ENCODE measurements at regions not wholly inside any gene's neighbourhood (a gene's known extent, or its start where the extent isn't known, plus 50 kb on each side); places are given as distances from the start of the nearest gene placed in this dataset.

GRCh38 chr2:136361521-136361920, 243.6 kb upstream of the CXCR4 start:
- no peak for DNase-seq (ENCODE audit: low spot score in 2 of 2, unreplicated experiment in 2 of 2)
- no peak for TF ChIP-seq CTCF (IDR thresholded peaks at IDR 0.05; ENCODE audit: unreplicated experiment)
- Mint-ChIP-seq H3K27ac (no peak overlapping the region), H3K27me3 (ENCODE audit: low read depth) (peaks cover 2% of the 10 kb centered on the region), H3K36me3 (no peaks in the 10 kb centered on the region), H3K4me1 (peaks cover under 1% of the 10 kb centered on the region), H3K4me3 (no peak overlapping the region), H3K9me3 (no peaks in the 10 kb centered on the region)

GRCh38 chr2:136360790-136361189, 242.8 kb upstream of the CXCR4 start:
- H3K4me1 Mint-ChIP-seq: peaks cover 3% of the 10 kb centered on the region
- TF ChIP-seq CTCF (IDR thresholded peaks at IDR 0.05; ENCODE audit: unreplicated experiment): no peak
- peaks cover 2% of the 10 kb centered on the region for H3K27me3 Mint-ChIP-seq (ENCODE audit: low read depth)
- DNase-seq (ENCODE audit: low spot score in 2 of 2, unreplicated experiment in 2 of 2): no peak
- H3K27ac Mint-ChIP-seq: no peak overlapping the region
- no peak overlapping the region for H3K4me3 Mint-ChIP-seq
- no peaks in the 10 kb centered on the region for H3K9me3 Mint-ChIP-seq
- H3K36me3 Mint-ChIP-seq: no peaks in the 10 kb centered on the region

- DNase-seq (ENCODE audit: low spot score in 2 of 2, unreplicated experiment in 2 of 2): no peak
- no peak for TF ChIP-seq CTCF (IDR thresholded peaks at IDR 0.05; ENCODE audit: unreplicated experiment)
- H3K27me3 Mint-ChIP-seq (ENCODE audit: low read depth): peaks cover 5% of the 10 kb centered on the region
Measured at GRCh38 chr2:136359121-136359965, 241.4 kb upstream of the CXCR4 start.

GRCh38 chr2:136358576-136358975, 240.6 kb upstream of the CXCR4 start:
- Mint-ChIP-seq H3K9me3 (no peaks in the 10 kb centered on the region), H3K36me3 (no peaks in the 10 kb centered on the region), H3K4me3 (no peak overlapping the region), H3K27ac (no peak overlapping the region), H3K4me1 (peaks cover 3% of the 10 kb centered on the region), H3K27me3 (ENCODE audit: low read depth) (peaks cover 5% of the 10 kb centered on the region)
- TF ChIP-seq CTCF (IDR thresholded peaks at IDR 0.05; ENCODE audit: unreplicated experiment): no peak
- no peak for DNase-seq (ENCODE audit: low spot score in 2 of 2, unreplicated experiment in 2 of 2)

More at GRCh38 chr2:136359121-136359965, 241.4 kb upstream of the CXCR4 start:
- no peaks in the 10 kb centered on the region for H3K9me3 Mint-ChIP-seq
- H3K36me3 Mint-ChIP-seq: no peaks in the 10 kb centered on the region
- H3K4me3 Mint-ChIP-seq: no peak overlapping the region
- H3K4me1 Mint-ChIP-seq: peaks cover 3% of the 10 kb centered on the region
- no peak overlapping the region for H3K27ac Mint-ChIP-seq

- TF ChIP-seq CTCF (IDR thresholded peaks at IDR 0.05; ENCODE audit: unreplicated experiment): no peak
- H3K27ac Mint-ChIP-seq: no peak overlapping the region
- DNase-seq (ENCODE audit: low spot score in 2 of 2, unreplicated experiment in 2 of 2): no peak
- H3K4me1 Mint-ChIP-seq: peaks cover 3% of the 10 kb centered on the region
- H3K4me3 Mint-ChIP-seq: no peak overlapping the region
- H3K9me3 Mint-ChIP-seq: no peaks in the 10 kb centered on the region
- no peaks in the 10 kb centered on the region for H3K36me3 Mint-ChIP-seq
- H3K27me3 Mint-ChIP-seq (ENCODE audit: low read depth): peaks cover 3% of the 10 kb centered on the region
Measured at GRCh38 chr2:136357007-136357380, 239.0 kb upstream of the CXCR4 start.

Data from mesothelial cell of epicardium (in vitro differentiated cells).